Thyroid gland (tissue), 4 donors: ENCODE measurements at regions not wholly inside any gene's neighbourhood (a gene's known extent, or its start where the extent isn't known, plus 50 kb on each side); places are given as distances from the start of the nearest gene placed in this dataset.

Source experiments
- DNase-seq, 2 donors: peaks; one replicate each; pipeline ENCODE4 v3.0.0-alpha.2; 2019
- H3K27ac ChIP-seq, 3 donors: fragments of 200-600 bp; sonication (generic); 1 replicate in 2 of 3; 2 replicates in 1 of 3; pipeline ENCODE4 v1.5.1; 2016 to 2019; ENCODE audit warnings: mild to moderate bottlenecking in 1 of 3, moderate library complexity in 1 of 3
- H3K27me3 ChIP-seq: fragments of 200-600 bp; sonication (generic); one replicate; pipeline ENCODE4 v1.5.1; 2019
- H3K36me3 ChIP-seq, 2 donors: fragments of 200-600 bp; sonication (generic); one replicate each; pipeline ENCODE4 v1.5.1; 2016 to 2019
- H3K4me1 ChIP-seq, 2 donors: fragments of 200-600 bp; sonication (generic); one replicate each; pipeline ENCODE4 v1.5.1; 2017 to 2019
- H3K4me3 ChIP-seq, 3 donors: fragments of 200-600 bp; sonication (generic); replicated peaks in 1 of 3; 1 replicate in 2 of 3; 2 replicates in 1 of 3; pipeline ENCODE4 v1.5.1; 2016; ENCODE audit warnings: mild to moderate bottlenecking in 1 of 3
- H3K9me3 ChIP-seq: fragments of 200-600 bp; sonication (generic); one replicate; pipeline ENCODE4 v1.5.1; 2017
- POLR2A ChIP-seq, 2 donors: fragments of 450-650 bp; IDR thresholded peaks; one replicate each; pipeline ENCODE4 v1.6.1; 2017; ENCODE audit warnings: antibody characterized with exemption in 2 of 2, mild to moderate bottlenecking in 2 of 2, moderate library complexity in 1 of 2
- WGBS, 2 donors: methylation state at CpG; one replicate each; pipeline ENCODE4 v1.1.5; 2017; 5-methylcytosine and 5-hydroxymethylcytosine counted together
- intact Hi-C: fragments of 100-400 bp; cut with DNase I; formaldehyde crosslinking; loops from one replicate; pipeline ENCODE4 v1.15.1; 2023
- TF ChIP-seq, protein P1 (sequence below), 6 experiments: fragments of 200-600 bp in 3 of 6; fragments of 450-650 bp in 3 of 6; sonication (generic) in 3 of 6; IDR thresholded peaks; one replicate each; pipeline ENCODE4 v1.5.1; 2016 to 2019; ENCODE audit warnings: antibody characterized with exemption in 6 of 6, mild to moderate bottlenecking in 2 of 6, inconsistent platforms in 1 of 6, moderate library complexity in 1 of 6

DNA sequence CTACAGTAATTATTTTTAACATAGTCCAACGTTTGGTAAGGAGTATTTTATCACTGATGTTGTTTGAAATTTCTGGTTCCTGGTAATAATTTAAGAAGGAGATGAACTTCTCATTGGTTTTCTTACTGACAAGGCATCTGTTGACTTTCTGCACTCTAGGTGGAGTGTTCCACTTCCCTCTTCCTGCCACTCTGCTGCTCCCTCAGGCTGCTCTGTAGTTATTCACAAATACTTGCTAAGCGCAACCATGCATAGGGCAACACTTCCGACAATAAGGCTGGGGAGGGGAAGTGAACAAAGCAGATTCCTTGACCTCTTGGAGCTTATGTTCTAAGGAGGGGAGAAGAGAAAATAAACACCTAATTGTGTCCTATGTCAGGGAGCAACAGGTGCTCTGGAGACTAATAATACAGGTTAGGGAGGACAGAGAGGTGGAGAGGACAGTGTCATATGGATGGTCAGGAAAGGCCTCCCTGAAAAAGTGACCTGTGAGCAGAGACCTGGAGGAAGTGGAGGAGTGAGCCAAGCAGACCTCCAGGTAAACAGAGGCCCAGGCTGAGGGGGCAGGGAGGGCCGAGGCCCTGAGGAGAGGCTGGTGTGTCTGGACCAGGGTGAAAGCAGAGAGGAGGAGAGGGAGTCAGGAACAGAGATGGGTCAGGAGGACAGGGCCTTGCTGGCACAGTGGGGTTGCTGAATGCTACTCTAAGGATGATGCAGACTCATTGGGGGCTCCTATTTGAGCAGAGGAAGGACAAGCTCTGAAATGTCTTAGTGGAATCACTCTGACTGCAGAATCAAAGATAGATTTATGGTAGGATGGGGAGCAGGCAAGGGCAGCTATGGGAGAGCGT, 134.8 kb upstream of the SLC24A3 start:
- intact Hi-C loops = no loop called here
- no peak for DNase-seq
- Histone ChIP-seq H3K27ac (no peak overlapping the region), H3K36me3 (no peaks in the 10 kb centered on the region), H3K9me3 (no peaks in the 10 kb centered on the region), H3K27me3 (no peaks in the 10 kb centered on the region), H3K4me1 (no peaks in the 10 kb centered on the region), H3K4me3 (no peak overlapping the region)
- 67 to 73% methylated on average over 5 of the region's 5 CpGs for WGBS, 2 donors
- TF ChIP-seq, protein P1, sequence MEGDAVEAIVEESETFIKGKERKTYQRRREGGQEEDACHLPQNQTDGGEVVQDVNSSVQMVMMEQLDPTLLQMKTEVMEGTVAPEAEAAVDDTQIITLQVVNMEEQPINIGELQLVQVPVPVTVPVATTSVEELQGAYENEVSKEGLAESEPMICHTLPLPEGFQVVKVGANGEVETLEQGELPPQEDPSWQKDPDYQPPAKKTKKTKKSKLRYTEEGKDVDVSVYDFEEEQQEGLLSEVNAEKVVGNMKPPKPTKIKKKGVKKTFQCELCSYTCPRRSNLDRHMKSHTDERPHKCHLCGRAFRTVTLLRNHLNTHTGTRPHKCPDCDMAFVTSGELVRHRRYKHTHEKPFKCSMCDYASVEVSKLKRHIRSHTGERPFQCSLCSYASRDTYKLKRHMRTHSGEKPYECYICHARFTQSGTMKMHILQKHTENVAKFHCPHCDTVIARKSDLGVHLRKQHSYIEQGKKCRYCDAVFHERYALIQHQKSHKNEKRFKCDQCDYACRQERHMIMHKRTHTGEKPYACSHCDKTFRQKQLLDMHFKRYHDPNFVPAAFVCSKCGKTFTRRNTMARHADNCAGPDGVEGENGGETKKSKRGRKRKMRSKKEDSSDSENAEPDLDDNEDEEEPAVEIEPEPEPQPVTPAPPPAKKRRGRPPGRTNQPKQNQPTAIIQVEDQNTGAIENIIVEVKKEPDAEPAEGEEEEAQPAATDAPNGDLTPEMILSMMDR (IDR thresholded peaks at IDR 0.05) = no peak
- no peak for TF ChIP-seq POLR2A (IDR thresholded peaks at IDR 0.05)

- intact Hi-C loops = no loop called here
- Histone ChIP-seq H3K4me1 (no peaks in the 10 kb centered on the region), H3K9me3 (no peaks in the 10 kb centered on the region), H3K36me3 (no peaks in the 10 kb centered on the region), H3K27ac (no peak overlapping the region), H3K27me3 (no peaks in the 10 kb centered on the region), H3K4me3 (no peak overlapping the region)
- no peak for TF ChIP-seq POLR2A (IDR thresholded peaks at IDR 0.05)
- TF ChIP-seq, protein P1 (IDR thresholded peaks at IDR 0.05) = no peak
- no peak for DNase-seq
- WGBS, 2 donors = 73 to 82% methylated on average over 7 of the region's 7 CpGs
These were observed 133.7 kb upstream of the SLC24A3 start for GRCh38 chr20:19078448-19079373.

DNA sequence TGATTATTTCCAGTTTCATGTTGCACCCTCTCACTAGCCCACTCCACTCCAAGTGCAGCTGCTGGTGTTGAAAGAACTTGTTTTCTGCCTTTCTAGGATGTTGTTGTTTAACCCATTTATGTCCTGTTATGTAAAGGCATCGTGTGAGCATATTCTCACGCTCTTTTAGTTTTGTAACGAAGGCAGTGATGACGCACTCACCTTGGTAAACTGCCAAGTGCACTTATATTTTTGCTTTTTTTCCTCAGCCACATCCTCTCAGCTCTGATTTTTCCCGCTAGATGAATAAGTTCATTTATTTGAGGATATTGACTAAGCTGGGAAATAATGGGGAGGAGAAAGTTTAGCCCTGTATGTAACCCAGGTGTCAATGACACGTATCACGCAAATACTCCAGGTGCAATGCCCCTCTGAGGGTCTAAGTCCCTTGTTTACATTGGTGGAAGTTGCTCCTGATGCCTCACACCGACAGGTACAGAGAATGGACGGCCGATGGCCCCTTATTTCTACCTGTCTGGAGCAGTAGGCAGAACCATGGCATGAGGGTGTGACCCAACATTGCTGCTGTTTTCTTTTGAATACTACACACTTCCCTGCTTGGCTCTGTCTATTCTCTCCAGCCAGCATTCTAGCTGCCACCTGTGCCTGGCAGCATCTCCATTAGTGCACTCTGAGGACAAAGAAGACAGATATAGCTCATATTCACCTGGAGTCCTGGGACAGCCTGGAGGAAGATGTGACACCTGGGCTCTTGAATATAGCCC, 132.7 kb upstream of the SLC24A3 start:
- Histone ChIP-seq H3K4me3 (no peak overlapping the region), H3K4me1 (no peaks in the 10 kb centered on the region), H3K27me3 (no peaks in the 10 kb centered on the region), H3K36me3 (no peaks in the 10 kb centered on the region), H3K27ac (no peak overlapping the region), H3K9me3 (no peaks in the 10 kb centered on the region)
- 53 to 55% methylated on average over 10 of the region's 10 CpGs for WGBS, 2 donors
- TF ChIP-seq, protein P1 (IDR thresholded peaks at IDR 0.05) = no peak
- TF ChIP-seq POLR2A (IDR thresholded peaks at IDR 0.05) = no peak
- intact Hi-C loops = no loop called here
- DNase-seq = no peak

GRCh38 chr20:19081937-19082336, 130.5 kb upstream of the SLC24A3 start:
- no peaks in the 10 kb centered on the region for H3K27me3 ChIP-seq
- DNase-seq = no peak
- H3K4me3 ChIP-seq = no peak overlapping the region
- no peaks in the 10 kb centered on the region for H3K4me1 ChIP-seq
- TF ChIP-seq, protein P1 (IDR thresholded peaks at IDR 0.05) = no peak
- TF ChIP-seq POLR2A (IDR thresholded peaks at IDR 0.05) = no peak
- 88 to 95% methylated on average over 1 of the region's 1 CpG for WGBS, 2 donors
- no peak overlapping the region for H3K27ac ChIP-seq
- no peaks in the 10 kb centered on the region for H3K36me3 ChIP-seq
- no peaks in the 10 kb centered on the region for H3K9me3 ChIP-seq
- intact Hi-C loops = no loop called here
